ENCODE measurements at regions not wholly inside any gene's neighbourhood (a gene's known extent, or its start where the extent isn't known, plus 50 kb on each side); places are given as distances from the start of the nearest gene placed in this dataset.

DNA sequence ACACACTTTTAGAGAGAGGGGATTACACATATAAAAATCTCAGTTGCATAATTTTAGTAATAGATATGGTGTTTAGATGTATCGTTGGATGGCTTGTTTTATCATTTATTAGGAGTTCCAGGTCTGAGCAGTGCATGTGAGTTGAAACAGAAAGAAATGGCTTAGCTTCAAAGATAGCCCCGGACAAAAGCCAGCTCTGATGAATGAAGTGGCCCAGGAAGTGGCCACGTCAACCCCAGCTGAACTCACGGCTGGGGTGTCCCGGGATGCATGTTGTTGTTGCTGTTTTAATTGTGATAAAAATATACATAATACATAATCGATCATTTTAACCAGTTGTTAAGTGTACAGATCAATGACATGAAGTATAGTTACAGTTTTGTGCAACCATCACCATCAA lies 1513.6 kb downstream of the BRD1 start:
- TF ChIP-seq CTCF (IDR thresholded peaks at IDR 0.05; ENCODE audit: low read depth, low read length, poor library complexity, severe bottlenecking) (no peak), EZH2phosphoT487 (IDR thresholded peaks at IDR 0.05; ENCODE audit: borderline replicate concordance, low read length) (no peak)
